ENCODE measurements at regions not wholly inside any gene's neighbourhood (a gene's known extent, or its start where the extent isn't known, plus 50 kb on each side); places are given as distances from the start of the nearest gene placed in this dataset.

- Mint-ChIP-seq H3K4me1 (peaks cover 14% of the 10 kb centered on the region), H3K36me3 (peaks cover 12% of the 10 kb centered on the region), H3K27ac (no peak overlapping the region), H3K9me3 (peaks cover 25% of the 10 kb centered on the region), H3K27me3 (ENCODE audit: low read depth) (no peaks in the 10 kb centered on the region), H3K4me3 (no peak overlapping the region)
- no peak for DNase-seq (ENCODE audit: low spot score in 2 of 2, unreplicated experiment in 2 of 2)
- TF ChIP-seq CTCF (IDR thresholded peaks at IDR 0.05; ENCODE audit: unreplicated experiment): no peak
Measured at GRCh38 chr9:82581516-82581915, 481.4 kb downstream of the RASEF start.

GRCh38 chr9:82581935-82582334 is 481.0 kb downstream of the RASEF start:
- Mint-ChIP-seq H3K9me3 (peaks cover 21% of the 10 kb centered on the region), H3K4me3 (no peak overlapping the region), H3K27ac (no peak overlapping the region), H3K27me3 (ENCODE audit: low read depth) (no peaks in the 10 kb centered on the region), H3K36me3 (peaks cover 9% of the 10 kb centered on the region), H3K4me1 (peaks cover 14% of the 10 kb centered on the region)
- no peak for DNase-seq (ENCODE audit: low spot score in 2 of 2, unreplicated experiment in 2 of 2)
- TF ChIP-seq CTCF (IDR thresholded peaks at IDR 0.05; ENCODE audit: unreplicated experiment): no peak

GRCh38 chr9:82582693-82583092 is 480.2 kb downstream of the RASEF start:
- Mint-ChIP-seq H3K27me3 (ENCODE audit: low read depth) (no peaks in the 10 kb centered on the region), H3K4me1 (peaks cover 14% of the 10 kb centered on the region), H3K9me3 (peaks cover 16% of the 10 kb centered on the region), H3K36me3 (peaks cover 5% of the 10 kb centered on the region), H3K27ac (no peak overlapping the region), H3K4me3 (no peak overlapping the region)
- no peak for DNase-seq (ENCODE audit: low spot score in 2 of 2, unreplicated experiment in 2 of 2)
- no peak for TF ChIP-seq CTCF (IDR thresholded peaks at IDR 0.05; ENCODE audit: unreplicated experiment)

- Mint-ChIP-seq H3K27ac (peak overlapping the region; percentile 58), H3K36me3 (peaks cover 4% of the 10 kb centered on the region), H3K27me3 (ENCODE audit: low read depth) (no peaks in the 10 kb centered on the region), H3K4me1 (peaks cover 23% of the 10 kb centered on the region), H3K4me3 (no peak overlapping the region), H3K9me3 (peaks cover 9% of the 10 kb centered on the region)
- TF ChIP-seq CTCF (IDR thresholded peaks at IDR 0.05; ENCODE audit: unreplicated experiment): no peak
- no peak for DNase-seq (ENCODE audit: low spot score in 2 of 2, unreplicated experiment in 2 of 2)
Measured at GRCh38 chr9:82583524-82583923, 479.4 kb downstream of the RASEF start.

- no peaks in the 10 kb centered on the region for H3K27me3 Mint-ChIP-seq (ENCODE audit: low read depth)
- peaks cover 2% of the 10 kb centered on the region for H3K36me3 Mint-ChIP-seq
- H3K4me1 Mint-ChIP-seq: peaks cover 30% of the 10 kb centered on the region
- H3K9me3 Mint-ChIP-seq: peaks cover 6% of the 10 kb centered on the region
- H3K27ac Mint-ChIP-seq: no peak overlapping the region
- no peak for DNase-seq (ENCODE audit: low spot score in 2 of 2, unreplicated experiment in 2 of 2)
- TF ChIP-seq CTCF (IDR thresholded peaks at IDR 0.05; ENCODE audit: unreplicated experiment): no peak
- H3K4me3 Mint-ChIP-seq: no peak overlapping the region
Measured at GRCh38 chr9:82584349-82584863, 478.5 kb downstream of the RASEF start.

GRCh38 chr9:82586918-82587356 is 476.0 kb downstream of the RASEF start:
- H3K4me1 Mint-ChIP-seq: peaks cover 33% of the 10 kb centered on the region
- no peak overlapping the region for H3K4me3 Mint-ChIP-seq
- no peak for TF ChIP-seq CTCF (IDR thresholded peaks at IDR 0.05; ENCODE audit: unreplicated experiment)
- H3K9me3 Mint-ChIP-seq: peaks cover 6% of the 10 kb centered on the region
- H3K27ac Mint-ChIP-seq: no peak overlapping the region
- H3K27me3 Mint-ChIP-seq (ENCODE audit: low read depth): no peaks in the 10 kb centered on the region
- no peak for DNase-seq (ENCODE audit: low spot score in 2 of 2, unreplicated experiment in 2 of 2)
- no peaks in the 10 kb centered on the region for H3K36me3 Mint-ChIP-seq

Measured in mesothelial cell of epicardium (in vitro differentiated cells).